GM18867 (cell line): ENCODE measurements at regions not wholly inside any gene's neighbourhood (a gene's known extent, or its start where the extent isn't known, plus 50 kb on each side); places are given as distances from the start of the nearest gene placed in this dataset.

Experiments used
- ATAC-seq: cut with Tn5 transposase; IDR thresholded peaks from one replicate; pipeline ENCODE4 v1.9.1; 2021; ENCODE audit warnings: mild to moderate bottlenecking, moderate library complexity; ENCODE audit not compliant: unreplicated experiment

DNA sequence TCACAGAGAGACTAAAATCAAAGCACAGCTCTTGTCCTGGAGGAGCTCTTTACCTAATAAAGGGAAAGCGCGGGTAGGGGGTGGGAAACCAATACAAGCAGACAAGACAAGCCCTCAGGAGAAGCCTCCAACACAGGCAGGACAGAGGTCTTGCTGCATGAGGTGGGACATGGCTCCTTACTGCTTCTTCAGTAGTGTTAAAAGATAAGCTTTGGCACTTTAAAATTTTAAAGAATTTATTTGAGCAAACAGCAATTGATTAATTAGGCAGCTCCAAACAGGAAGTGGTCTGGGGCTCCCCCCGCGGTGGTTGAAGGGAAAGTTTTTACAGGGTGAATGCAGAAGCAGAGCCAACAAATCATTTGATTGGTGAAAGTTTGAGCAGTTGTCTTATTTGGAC is 50.3 kb upstream of the MACC1 start:
- peak; percentile 47 for ATAC-seq

- no peak for ATAC-seq
Observed at GRCh38 chr7:20268824-20269223, 51.6 kb upstream of the MACC1 start.

- no peak for ATAC-seq
Observed at GRCh38 chr7:20269726-20270125, 52.5 kb upstream of the MACC1 start.

GRCh38 chr7:20270371-20270770 is 53.2 kb upstream of the MACC1 start:
- ATAC-seq: no peak

DNA sequence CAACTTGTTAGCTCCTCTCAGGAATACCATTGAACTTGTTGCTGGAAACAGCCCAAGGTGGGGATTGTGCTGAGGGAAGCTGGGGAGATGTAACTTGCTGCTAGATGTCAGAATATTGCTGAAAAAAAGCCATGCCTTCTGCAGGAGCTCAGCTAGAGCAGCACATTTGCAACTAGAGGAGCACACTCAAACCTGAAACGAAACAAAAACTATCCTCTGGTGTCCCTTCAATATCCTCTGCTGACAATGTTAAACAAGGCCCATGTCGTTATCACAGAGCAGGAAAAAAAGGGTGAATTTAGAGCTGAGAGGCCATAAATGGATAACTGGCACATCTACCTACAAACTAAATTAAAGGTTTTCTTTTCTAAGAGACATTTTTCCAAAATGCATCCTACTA is 53.7 kb upstream of the MACC1 start:
- peak; percentile 98 for ATAC-seq

GRCh38 chr7:20275637-20276036 is 55.1 kb upstream of the ITGB8 start:
- no peak for ATAC-seq

- no peak for ATAC-seq
Observed at GRCh38 chr7:20276705-20277472, 53.8 kb upstream of the ITGB8 start.

DNA sequence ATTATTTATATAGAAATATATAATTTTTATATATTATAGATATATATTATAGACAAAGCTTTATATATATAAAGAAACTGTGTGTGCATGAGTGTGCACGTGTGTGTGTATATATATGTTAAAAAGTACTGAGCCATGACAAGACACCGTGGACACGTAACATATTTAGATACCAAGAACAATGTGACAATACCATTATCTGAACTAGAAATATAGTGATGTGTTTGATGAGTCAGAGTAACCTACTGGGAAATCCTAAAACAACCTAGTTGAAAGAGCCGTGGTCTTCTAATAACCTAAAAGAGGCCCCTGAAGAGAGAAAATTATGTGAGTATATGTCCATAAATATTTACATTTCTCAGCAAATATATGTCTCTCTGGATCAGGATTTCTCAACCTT is 50.7 kb upstream of the ITGB8 start:
- ATAC-seq: no peak

- ATAC-seq: no peak
Observed at GRCh38 chr7:20280475-20281351, 50.0 kb upstream of the ITGB8 start.
